Neuronal stem cell (in vitro differentiated cells): ENCODE measurements at regions not wholly inside any gene's neighbourhood (a gene's known extent, or its start where the extent isn't known, plus 50 kb on each side); places are given as distances from the start of the nearest gene placed in this dataset.

ENCODE experiments used
- DNase-seq: peaks from one replicate; pipeline ENCODE4 v3.0.0-alpha.2; 2013; ENCODE audit warnings: low spot score
- H2AFZ ChIP-seq: one replicate; pipeline ENCODE4 v1.6.1; 2013; ENCODE audit warnings: mild to moderate bottlenecking, low read length, inconsistent platforms
- H2AK5ac ChIP-seq: 2 replicates; pipeline ENCODE4 v1.6.1; 2013; ENCODE audit warnings: low read depth, mild to moderate bottlenecking, inconsistent platforms, low read length, moderate library complexity, mixed read lengths
- H2BK120ac ChIP-seq: 2 replicates; pipeline ENCODE4 v1.6.1; 2013; ENCODE audit warnings: low read depth, mild to moderate bottlenecking, inconsistent platforms, low read length, moderate library complexity, mixed read lengths
- H2BK12ac ChIP-seq: one replicate; pipeline ENCODE4 v1.6.1; 2013; ENCODE audit warnings: low read length, inconsistent platforms
- H2BK15ac ChIP-seq: 2 replicates; pipeline ENCODE4 v1.6.1; 2013; ENCODE audit warnings: mild to moderate bottlenecking, low read length, inconsistent platforms, mixed read lengths
- H2BK5ac ChIP-seq: one replicate; pipeline ENCODE4 v1.6.1; 2013; ENCODE audit warnings: inconsistent platforms, mild to moderate bottlenecking, low read length, moderate library complexity
- H3K14ac ChIP-seq: one replicate; pipeline ENCODE4 v1.6.1; 2013; ENCODE audit warnings: low read length, inconsistent platforms
- H3K18ac ChIP-seq: 2 replicates; pipeline ENCODE4 v1.6.1; 2013; ENCODE audit warnings: low read length, inconsistent platforms
- H3K23ac ChIP-seq: 2 replicates; pipeline ENCODE4 v1.6.1; 2013; ENCODE audit warnings: low read depth, mild to moderate bottlenecking, mixed read lengths, low read length, inconsistent platforms; ENCODE audit not compliant: poor library complexity
- H3K27ac ChIP-seq: replicated peaks from 3 replicates; pipeline ENCODE4 v1.5.1; 2013; ENCODE audit warnings: low read length, inconsistent platforms
- H3K27me3 ChIP-seq, 3 experiments: 2 replicates each; pipeline ENCODE4 v1.6.1; 2013; ENCODE audit warnings: low read length in 3 of 3, mild to moderate bottlenecking in 2 of 3, inconsistent platforms in 1 of 3, low read depth in 1 of 3, mixed read lengths in 1 of 3, moderate library complexity in 1 of 3; ENCODE audit not compliant: control insufficient read depth in 3 of 3, insufficient read depth in 3 of 3
- H3K36me3 ChIP-seq, 2 donors: replicated peaks in 1 of 2; 2 replicates each; pipeline ENCODE4 v1.6.1; 2013; ENCODE audit warnings: low read length in 2 of 2; ENCODE audit not compliant: control insufficient read depth in 2 of 2, insufficient read depth in 2 of 2
- H3K4ac ChIP-seq: 2 replicates; pipeline ENCODE4 v1.6.1; 2013; ENCODE audit warnings: inconsistent platforms, mild to moderate bottlenecking, low read length, moderate library complexity
- H3K4me1 ChIP-seq, 2 donors: 1 replicate in 1 of 2; 2 replicates in 1 of 2; pipeline ENCODE4 v1.6.1; 2013; ENCODE audit warnings: low read length in 2 of 2, low read depth in 1 of 2; ENCODE audit not compliant: control insufficient read depth in 2 of 2, insufficient read depth in 1 of 2
- H3K4me2 ChIP-seq: one replicate; pipeline ENCODE4 v1.6.1; 2013; ENCODE audit warnings: mild to moderate bottlenecking, low read length, inconsistent platforms; ENCODE audit not compliant: insufficient read depth, poor library complexity, severe bottlenecking
- H3K4me3 ChIP-seq, 2 donors: 2 replicates each; pipeline ENCODE4 v1.5.1; 2013; ENCODE audit warnings: low read length in 2 of 2, mild to moderate bottlenecking in 2 of 2, inconsistent platforms in 1 of 2, moderate library complexity in 1 of 2
- H3K79me1 ChIP-seq: one replicate; pipeline ENCODE4 v1.6.1; 2013; ENCODE audit warnings: low read depth, mild to moderate bottlenecking, inconsistent platforms, low read length, moderate library complexity
- H3K9ac ChIP-seq: one replicate; pipeline ENCODE4 v1.6.1; 2013; ENCODE audit warnings: mild to moderate bottlenecking, low read depth, low read length, inconsistent platforms; ENCODE audit not compliant: poor library complexity
- H3K9me3 ChIP-seq, 2 donors: replicated peaks in 1 of 2; 2 replicates each; pipeline versions ENCODE3 to v1.6.1; 2013; ENCODE audit warnings: low read length in 2 of 2, mild to moderate bottlenecking in 2 of 2, inconsistent platforms in 1 of 2, low read depth in 1 of 2, mixed read lengths in 1 of 2, moderate library complexity in 1 of 2; ENCODE audit not compliant: control insufficient read depth in 2 of 2, insufficient read depth in 1 of 2
- H4K8ac ChIP-seq: one replicate; pipeline ENCODE4 v1.6.1; 2013; ENCODE audit warnings: low read depth, mild to moderate bottlenecking, inconsistent platforms, low read length, moderate library complexity
- H4K91ac ChIP-seq: one replicate; pipeline ENCODE4 v1.6.1; 2013; ENCODE audit warnings: low read length, low read depth, mild to moderate bottlenecking, inconsistent platforms; ENCODE audit not compliant: poor library complexity
- WGBS, 2 donors: extraction: QIAGEN DNeasy Blood & Tissue Kit; methylation state at CpG; one replicate each; pipeline ENCODE4 v1.1.7; 2013; ENCODE audit warnings: missing lambda C conversion rate in 2 of 2, mixed read lengths in 1 of 2; ENCODE audit not compliant: insufficient read length in 2 of 2, insufficient replicate concordance in 1 of 2; ENCODE audit errors: extremely low coverage in 2 of 2; 5-methylcytosine and 5-hydroxymethylcytosine counted together

DNA sequence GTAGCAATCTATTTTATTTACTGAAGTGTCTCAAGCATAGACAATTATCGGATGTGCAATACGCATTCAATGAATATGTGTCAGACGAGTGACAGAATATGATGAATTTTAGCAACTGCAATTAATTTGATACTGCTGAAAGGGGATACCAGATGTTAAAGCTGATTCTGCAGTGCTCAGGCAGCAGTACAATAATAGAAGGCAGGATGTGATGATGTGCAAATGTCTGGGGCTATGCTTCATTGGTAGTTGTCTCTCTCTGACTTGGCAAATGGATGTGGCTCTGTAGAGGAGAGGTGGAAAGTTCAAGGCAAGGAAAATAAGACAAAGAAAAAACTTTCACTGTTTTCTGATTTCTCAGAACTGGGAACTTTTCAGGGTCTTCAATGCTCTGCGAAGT, 721.2 kb downstream of the CDH18 start:
- no peak overlapping the region for H2AFZ ChIP-seq
- H3K4me2 ChIP-seq: no peak overlapping the region
- H3K9me3 ChIP-seq: no peaks in the 10 kb centered on the region
- no peak overlapping the region for H4K91ac ChIP-seq
- H3K14ac ChIP-seq: no peak overlapping the region
- H3K4me3 ChIP-seq: no peak overlapping the region
- no peak overlapping the region for H3K23ac ChIP-seq
- H2BK15ac ChIP-seq: no peak overlapping the region
- no peak overlapping the region for H2BK5ac ChIP-seq
- no peak overlapping the region for H3K27ac ChIP-seq
- H3K36me3 ChIP-seq: no peaks in the 10 kb centered on the region
- no peak overlapping the region for H3K4ac ChIP-seq
- no peak overlapping the region for H4K8ac ChIP-seq
- no peaks in the 10 kb centered on the region for H3K27me3 ChIP-seq
- WGBS, 2 donors: no CpG with 5 or more reads among the region's 4 CpGs
- H2BK120ac ChIP-seq: no peak overlapping the region
- H2AK5ac ChIP-seq: no peak overlapping the region
- no peaks in the 10 kb centered on the region for H3K79me1 ChIP-seq
- no peak overlapping the region for H2BK12ac ChIP-seq
- no peak overlapping the region for H3K18ac ChIP-seq
- DNase-seq: no peak
- H3K4me1 ChIP-seq: peaks cover 0 to 4% of the 10 kb centered on the region in 2 donors
- no peak overlapping the region for H3K9ac ChIP-seq

- Histone ChIP-seq H2AK5ac (no peak overlapping the region), H3K4ac (no peak overlapping the region), H3K4me1 (peaks cover 0 to 4% of the 10 kb centered on the region in 2 donors), H2AFZ (no peak overlapping the region), H3K14ac (no peak overlapping the region), H2BK5ac (no peak overlapping the region), H3K79me1 (no peaks in the 10 kb centered on the region), H3K27me3 (no peaks in the 10 kb centered on the region), H2BK15ac (no peak overlapping the region), H2BK12ac (no peak overlapping the region), H2BK120ac (no peak overlapping the region), H3K18ac (no peak overlapping the region), H3K36me3 (no peaks in the 10 kb centered on the region), H3K27ac (no peak overlapping the region), H3K9ac (no peak overlapping the region), H3K23ac (no peak overlapping the region), H3K4me3 (no peak overlapping the region), H3K9me3 (no peaks in the 10 kb centered on the region), H3K4me2 (no peak overlapping the region), H4K8ac (no peak overlapping the region), H4K91ac (no peak overlapping the region)
- peak; percentile 2 for DNase-seq
- no CpG with 5 or more reads among the region's 4 CpGs for WGBS, 2 donors
Observed at GRCh38 chr5:19270153-19270552, 717.8 kb downstream of the CDH18 start.

DNA sequence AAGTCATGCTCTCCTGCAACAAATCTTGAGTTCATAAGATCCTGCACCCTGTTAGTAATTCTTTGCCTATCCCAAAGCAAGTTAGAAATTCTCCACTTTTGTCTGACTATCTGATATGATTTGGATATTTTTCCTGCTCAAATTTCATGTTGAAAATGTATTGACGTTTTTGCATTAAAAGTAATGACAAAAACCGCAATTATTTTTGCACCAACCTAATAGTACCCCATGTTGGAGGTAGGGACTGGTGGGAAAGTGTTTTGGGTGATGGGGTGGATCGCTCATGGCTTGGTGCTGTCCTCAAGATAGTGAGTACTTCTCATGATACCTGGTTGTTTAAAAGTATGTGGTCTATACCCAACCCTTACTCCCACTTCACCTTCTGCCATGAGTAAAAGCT, 713.4 kb downstream of the CDH18 start:
- H3K4ac ChIP-seq: no peak overlapping the region
- no peak overlapping the region for H3K4me2 ChIP-seq
- no peak overlapping the region for H4K8ac ChIP-seq
- H3K4me3 ChIP-seq: no peak overlapping the region
- H2BK12ac ChIP-seq: no peak overlapping the region
- H2BK120ac ChIP-seq: no peak overlapping the region
- H2BK15ac ChIP-seq: no peak overlapping the region
- H2AFZ ChIP-seq: no peak overlapping the region
- no peak overlapping the region for H3K14ac ChIP-seq
- H3K27ac ChIP-seq: no peak overlapping the region
- no peak for DNase-seq
- H3K79me1 ChIP-seq: no peaks in the 10 kb centered on the region
- H3K36me3 ChIP-seq: no peaks in the 10 kb centered on the region
- H4K91ac ChIP-seq: no peak overlapping the region
- no peak overlapping the region for H3K18ac ChIP-seq
- WGBS, 2 donors: no CpG with 5 or more reads among the region's 3 CpGs
- H3K4me1 ChIP-seq: peaks cover 0 to 4% of the 10 kb centered on the region in 2 donors
- no peak overlapping the region for H3K9ac ChIP-seq
- no peak overlapping the region for H2BK5ac ChIP-seq
- no peaks in the 10 kb centered on the region for H3K9me3 ChIP-seq
- no peaks in the 10 kb centered on the region for H3K27me3 ChIP-seq
- H2AK5ac ChIP-seq: no peak overlapping the region
- H3K23ac ChIP-seq: no peak overlapping the region

- no peak overlapping the region for H2BK5ac ChIP-seq
Observed at GRCh38 chr5:19285286-19285685, 702.7 kb downstream of the CDH18 start.

More at GRCh38 chr5:19285286-19285685, 702.7 kb downstream of the CDH18 start:
- Histone ChIP-seq H3K36me3 (no peaks in the 10 kb centered on the region), H3K79me1 (no peaks in the 10 kb centered on the region), H3K14ac (no peak overlapping the region), H2BK120ac (no peak overlapping the region), H2BK12ac (no peak overlapping the region), H3K4ac (no peak overlapping the region), H3K4me2 (no peak overlapping the region), H2AK5ac (no peak overlapping the region), H4K91ac (no peak overlapping the region), H3K18ac (no peak overlapping the region), H3K27me3 (no peaks in the 10 kb centered on the region), H2AFZ (no peak overlapping the region), H3K23ac (no peak overlapping the region), H4K8ac (no peak overlapping the region), H3K27ac (no peak overlapping the region), H3K9ac (no peak overlapping the region), H3K4me1 (no peaks in the 10 kb centered on the region), H2BK15ac (no peak overlapping the region), H3K4me3 (no peak overlapping the region), H3K9me3 (no peaks in the 10 kb centered on the region)
- DNase-seq: no peak
- WGBS, 2 donors: no CpG with 5 or more reads among the region's 3 CpGs
